K562 (cell line): ENCODE measurements at regions not wholly inside any gene's neighbourhood (a gene's known extent, or its start where the extent isn't known, plus 50 kb on each side); places are given as distances from the start of the nearest gene placed in this dataset.

Experiments used
- ATAC-seq: fragments of 200-7000 bp; cut with Tn5 transposase; 3 replicates; pipeline ENCODE4 v1.9.1; 2020; ENCODE audit warnings: moderate library complexity
- BruUV-seq: library from RNA; stranded (reverse); fragments of 400-500 nt; replicated peaks from 2 replicates; lab custom pipeline; 2021; lab: Mats Ljungman, UMichigan
- CTCF ChIA-PET: fragments of 300-600 bp; formaldehyde crosslinking; extraction: SDS; loops from one replicate; lab custom pipeline; 2021; ENCODE audit warnings: low intra/inter-chr PET ratio; lab: Yijun Ruan, JAX
- POLR2A ChIA-PET: fragments of 300-600, 350-650 bp; sonication (Branson Sonifier 250); formaldehyde crosslinking; extraction: SDS; loops from one replicate; lab custom pipeline; 2021; ENCODE audit warnings: antibody characterized with exemption, inconsistent platforms; lab: Yijun Ruan, JAX
- DNase-seq, 4 experiments: peaks; one replicate each; pipeline versions ENCODE4 v3.0.0 to v3.0.0-alpha.2; 2011 to 2018; ENCODE audit warnings: low spot score in 3 of 4, mixed read lengths in 3 of 4; ENCODE audit errors: extremely low read depth in 1 of 4
- FAIRE-seq: peaks from 2 replicates; lab custom pipeline; 2011; peaks lifted over from hg19 to GRCh38; lab: Jason Lieb, UNC
- H2AFZ ChIP-seq: 2 replicates; pipeline ENCODE4 v1.6.0; 2011; ENCODE audit warnings: low read depth, low read length, control low read depth, inconsistent platforms
- H3K27ac ChIP-seq: fragments of 200-600 bp; 3 replicates; pipeline ENCODE4 v1.8.0; 2011; ENCODE audit warnings: low read depth, mild to moderate bottlenecking, control low read depth, inconsistent platforms, low read length, moderate library complexity, mixed read lengths; ENCODE audit errors: extremely low read depth
- H3K27me3 ChIP-seq, 2 experiments: fragments of 300-600 bp in 1 of 2; 2 replicates in 1 of 2; 3 replicates in 1 of 2; pipeline versions ENCODE4 v1.6.0 to v1.8.0; 2011; ENCODE audit warnings: inconsistent platforms in 2 of 2, low read length in 2 of 2, mild to moderate bottlenecking in 1 of 2, mixed read lengths in 1 of 2, moderate library complexity in 1 of 2; ENCODE audit not compliant: control insufficient read depth in 2 of 2, insufficient read depth in 2 of 2
- H3K36me3 ChIP-seq: fragments of 300-600 bp; 3 replicates; pipeline ENCODE4 v1.8.0; 2011; ENCODE audit warnings: mild to moderate bottlenecking, low read length, inconsistent platforms; ENCODE audit not compliant: control insufficient read depth, insufficient read depth
- H3K4me1 ChIP-seq, 2 experiments: fragments of 200-600 bp in 1 of 2; replicated peaks in 1 of 2; 2 replicates in 1 of 2; 3 replicates in 1 of 2; pipeline versions ENCODE4 v1.5.1 to v1.8.0; 2011; ENCODE audit warnings: inconsistent platforms in 2 of 2, low read length in 2 of 2, mild to moderate bottlenecking in 1 of 2, mixed read lengths in 1 of 2, moderate library complexity in 1 of 2; ENCODE audit not compliant: control insufficient read depth in 2 of 2, insufficient read depth in 2 of 2
- H3K4me2 ChIP-seq: 2 replicates; pipeline ENCODE4 v1.6.1; 2011; ENCODE audit warnings: low read length, control low read depth, inconsistent platforms, mixed read lengths; ENCODE audit not compliant: insufficient read depth
- H3K4me3 ChIP-seq: fragments of 200-600 bp; sonication (generic), shearing (Covaris generic); 2 replicates; pipeline ENCODE4 v1.5.1; 2016; ENCODE audit warnings: control low read depth, inconsistent platforms
- H3K79me2 ChIP-seq: fragments of 200-600 bp; 3 replicates; pipeline ENCODE4 v1.8.0; 2011; ENCODE audit warnings: low read length, inconsistent platforms; ENCODE audit not compliant: control insufficient read depth, insufficient read depth
- H3K9ac ChIP-seq, 2 experiments: 2 replicates each; pipeline versions ENCODE4 v1.6.0 to v1.6.1; 2011; ENCODE audit warnings: low read depth in 2 of 2, low read length in 2 of 2, control low read depth in 1 of 2, inconsistent platforms in 1 of 2, mild to moderate bottlenecking in 1 of 2, mixed read lengths in 1 of 2; ENCODE audit not compliant: insufficient read depth in 1 of 2
- H3K9me1 ChIP-seq: one replicate; pipeline ENCODE4 v1.6.0; 2011; ENCODE audit warnings: inconsistent platforms, mild to moderate bottlenecking, low read length, moderate library complexity; ENCODE audit not compliant: control insufficient read depth, insufficient read depth
- H3K9me3 ChIP-seq: replicated peaks from 2 replicates; pipeline ENCODE4 v1.5.1; 2011; ENCODE audit warnings: low read depth, low read length, inconsistent platforms; ENCODE audit not compliant: control insufficient read depth, insufficient read depth
- H4K20me1 ChIP-seq: replicated peaks from 2 replicates; pipeline ENCODE4 v1.6.1; 2011; ENCODE audit warnings: low read length, inconsistent platforms, mixed read lengths; ENCODE audit not compliant: control insufficient read depth, insufficient read depth
- CBX8 ChIP-seq: fragments of 200-600 bp; sonication (generic); IDR thresholded peaks from 2 replicates; pipeline ENCODE4 v1.6.1; 2012; ENCODE audit warnings: borderline replicate concordance, mixed run types, low read depth, mild to moderate bottlenecking, moderate library complexity, mixed read lengths, low read length, control low read depth, inconsistent platforms; ENCODE audit not compliant: poor library complexity, severe bottlenecking; ENCODE audit errors: extremely low read depth
- EGR1 ChIP-seq: fragments of 450-650 bp; conservative IDR thresholded peaks from 2 replicates; pipeline ENCODE4 v1.6.1; 2017; ENCODE audit warnings: mild to moderate bottlenecking
- HDGF ChIP-seq: fragments of 450-650 bp; IDR thresholded peaks from 2 replicates; pipeline ENCODE4 v1.6.1; 2016
- MAZ ChIP-seq, 2 experiments: fragments of 450-650 bp in 1 of 2; sonication (generic) in 1 of 2; formaldehyde crosslinking; IDR thresholded peaks in 1 of 2; conservative IDR thresholded peaks in 1 of 2; 2 replicates each; pipeline versions ENCODE4 v1.4.0 to v1.5.0; 2020; ENCODE audit warnings: mild to moderate bottlenecking in 1 of 2, missing genetic modification reagents in 1 of 2
- MECOM ChIP-seq: fragments of 250-450 bp; sonication (Bioruptor Pico); IDR thresholded peaks from 2 replicates; pipeline ENCODE4 v1.8.0; 2022; ENCODE audit warnings: inconsistent platforms
- MEF2D ChIP-seq: conservative IDR thresholded peaks from 2 replicates; pipeline ENCODE4 v1.6.1; 2016; ENCODE audit warnings: low read depth, missing genetic modification characterization, missing compliant biosample characterization
- POLR2AphosphoS2 ChIP-seq: IDR thresholded peaks from 2 replicates; pipeline ENCODE4 v1.6.1; 2012; ENCODE audit warnings: low read length, improper control_type of control experiment
- PTRF ChIP-seq: fragments of 450-650 bp; IDR thresholded peaks from 2 replicates; pipeline ENCODE4 v1.6.1; 2016; ENCODE audit warnings: mild to moderate bottlenecking, missing genetic modification characterization, missing compliant biosample characterization
- RAD51 ChIP-seq: fragments of 450-650 bp; IDR thresholded peaks from 2 replicates; pipeline ENCODE4 v1.7.1; 2016; ENCODE audit warnings: low read depth, mild to moderate bottlenecking, borderline replicate concordance
- WHSC1 ChIP-seq: IDR thresholded peaks from one replicate; pipeline ENCODE4 v1.6.1; 2012; ENCODE audit warnings: low read length, control low read depth, inconsistent platforms
- XRCC3 ChIP-seq: fragments of 450-650 bp; IDR thresholded peaks from 2 replicates; pipeline ENCODE4 v1.6.1; 2017; ENCODE audit warnings: mild to moderate bottlenecking, moderate library complexity
- ZNF354B ChIP-seq: fragments of 250-450 bp; sonication (Bioruptor Pico); IDR thresholded peaks from 2 replicates; pipeline ENCODE4 v1.4.0; 2020
- ZNF57 ChIP-seq: fragments of 450-650 bp; formaldehyde crosslinking; IDR thresholded peaks from 2 replicates; pipeline ENCODE4 v1.4.0; 2020; ENCODE audit warnings: mild to moderate bottlenecking, moderate library complexity
- ZNF76 ChIP-seq: fragments of 250-450 bp; sonication (Bioruptor Pico); IDR thresholded peaks from 2 replicates; pipeline ENCODE4 v1.4.0; 2020; ENCODE audit warnings: mild to moderate bottlenecking, moderate library complexity, borderline replicate concordance
- ZNF77 ChIP-seq: fragments of 250-450 bp; sonication (Bioruptor Pico); IDR thresholded peaks from 2 replicates; pipeline ENCODE4 v1.5.0; 2020
- WGBS: fragments of 100-300 bp; shearing (Covaris generic); methylation state at CpG from one replicate; pipeline ENCODE4 v1.1.6; 2016; ENCODE audit warnings: low coverage, mixed read lengths; ENCODE audit not compliant: insufficient coverage; ENCODE audit errors: missing lambda C conversion rate; 5-methylcytosine and 5-hydroxymethylcytosine counted together
- in situ Hi-C: fragments of 300-500 bp; cut with MboI; formaldehyde crosslinking; loops from 4 replicates; pipeline ENCODE4 v1.15.0; 2018; ENCODE audit warnings: inconsistent platforms, mixed read lengths
- intact Hi-C: fragments of 100-400 bp; cut with micrococcal nuclease; formaldehyde crosslinking; loops from 2 replicates; pipeline ENCODE4 v1.14.2; 2022
- TF ChIP-seq, protein P1 (sequence below): sonication (generic); formaldehyde crosslinking; IDR thresholded peaks from 2 replicates; pipeline ENCODE4 v1.8.0; 2023; ENCODE audit warnings: mild to moderate bottlenecking, missing genetic modification reagents
- TF ChIP-seq, protein P2 (sequence below): fragments of 250-450 bp; sonication (Bioruptor Pico); IDR thresholded peaks from 2 replicates; pipeline ENCODE4 v1.6.1; 2021; ENCODE audit warnings: mild to moderate bottlenecking
- TF ChIP-seq, protein P3 (sequence below): fragments of 250-450 bp; sonication (Bioruptor Pico); IDR thresholded peaks from 2 replicates; pipeline ENCODE4 v1.5.0; 2021; ENCODE audit warnings: mild to moderate bottlenecking, moderate library complexity

DNA sequence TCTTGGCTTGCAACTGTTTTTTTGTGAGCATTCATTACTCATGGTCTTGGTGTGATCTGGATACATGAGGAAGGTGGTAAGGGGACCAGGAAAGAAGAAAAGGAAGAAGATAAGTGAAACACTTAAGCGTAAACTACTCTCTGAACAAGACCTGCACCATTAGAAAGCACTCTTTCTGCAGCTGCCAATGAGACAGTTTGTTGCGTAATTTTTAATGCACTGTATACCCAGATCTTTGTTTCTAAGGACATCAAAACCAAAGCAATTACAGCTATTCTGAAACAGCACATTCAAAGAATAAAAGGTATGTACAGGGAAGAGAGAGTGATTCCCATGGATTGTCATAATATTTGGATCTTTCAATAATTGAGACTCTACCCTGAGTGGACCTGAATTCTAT lies 147.4 kb downstream of the BLID start:
- ATAC-seq, result no peak
- Histone ChIP-seq H3K27me3 (no peaks in the 10 kb centered on the region), H3K4me3 (no peak overlapping the region), H3K27ac (no peak overlapping the region), H3K9me1 (no peaks in the 10 kb centered on the region), H3K79me2 (no peaks in the 10 kb centered on the region), H2AFZ (no peak overlapping the region), H3K4me1 (no peaks in the 10 kb centered on the region)
- in situ Hi-C loops, result no loop called here
- no peak for FAIRE-seq
- DNase-seq, result no peak
- TF ChIP-seq CBX8 (no peak), MAZ (CRISPR knock-in tag; conservative IDR thresholded peaks at IDR 0.05 in 1 of 2, IDR thresholded peaks at IDR 0.05 in 1 of 2) (no peak), EGR1 (no peak), WHSC1 (no peak), MECOM (no peak), POLR2AphosphoS2 (no peak), MEF2D (tag) (no peak), ZNF77 (CRISPR knock-in tag) (no peak), PTRF (tag) (no peak), RAD51 (no peak), ZNF354B (CRISPR knock-in tag) (no peak), HDGF (no peak), ZNF57 (CRISPR knock-in tag) (no peak), XRCC3 (no peak), ZNF76 (CRISPR knock-in tag) (no peak)
- TF ChIP-seq, protein P1, sequence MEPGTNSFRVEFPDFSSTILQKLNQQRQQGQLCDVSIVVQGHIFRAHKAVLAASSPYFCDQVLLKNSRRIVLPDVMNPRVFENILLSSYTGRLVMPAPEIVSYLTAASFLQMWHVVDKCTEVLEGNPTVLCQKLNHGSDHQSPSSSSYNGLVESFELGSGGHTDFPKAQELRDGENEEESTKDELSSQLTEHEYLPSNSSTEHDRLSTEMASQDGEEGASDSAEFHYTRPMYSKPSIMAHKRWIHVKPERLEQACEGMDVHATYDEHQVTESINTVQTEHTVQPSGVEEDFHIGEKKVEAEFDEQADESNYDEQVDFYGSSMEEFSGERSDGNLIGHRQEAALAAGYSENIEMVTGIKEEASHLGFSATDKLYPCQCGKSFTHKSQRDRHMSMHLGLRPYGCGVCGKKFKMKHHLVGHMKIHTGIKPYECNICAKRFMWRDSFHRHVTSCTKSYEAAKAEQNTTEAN (CRISPR knock-in tag), result no peak
- TF ChIP-seq, protein P2, sequence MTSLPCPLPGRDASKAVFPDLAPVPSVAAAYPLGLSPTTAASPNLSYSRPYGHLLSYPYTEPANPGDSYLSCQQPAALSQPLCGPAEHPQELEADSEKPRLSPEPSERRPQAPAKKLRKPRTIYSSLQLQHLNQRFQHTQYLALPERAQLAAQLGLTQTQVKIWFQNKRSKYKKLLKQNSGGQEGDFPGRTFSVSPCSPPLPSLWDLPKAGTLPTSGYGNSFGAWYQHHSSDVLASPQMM (CRISPR knock-in tag), result no peak
- TF ChIP-seq, protein P3, sequence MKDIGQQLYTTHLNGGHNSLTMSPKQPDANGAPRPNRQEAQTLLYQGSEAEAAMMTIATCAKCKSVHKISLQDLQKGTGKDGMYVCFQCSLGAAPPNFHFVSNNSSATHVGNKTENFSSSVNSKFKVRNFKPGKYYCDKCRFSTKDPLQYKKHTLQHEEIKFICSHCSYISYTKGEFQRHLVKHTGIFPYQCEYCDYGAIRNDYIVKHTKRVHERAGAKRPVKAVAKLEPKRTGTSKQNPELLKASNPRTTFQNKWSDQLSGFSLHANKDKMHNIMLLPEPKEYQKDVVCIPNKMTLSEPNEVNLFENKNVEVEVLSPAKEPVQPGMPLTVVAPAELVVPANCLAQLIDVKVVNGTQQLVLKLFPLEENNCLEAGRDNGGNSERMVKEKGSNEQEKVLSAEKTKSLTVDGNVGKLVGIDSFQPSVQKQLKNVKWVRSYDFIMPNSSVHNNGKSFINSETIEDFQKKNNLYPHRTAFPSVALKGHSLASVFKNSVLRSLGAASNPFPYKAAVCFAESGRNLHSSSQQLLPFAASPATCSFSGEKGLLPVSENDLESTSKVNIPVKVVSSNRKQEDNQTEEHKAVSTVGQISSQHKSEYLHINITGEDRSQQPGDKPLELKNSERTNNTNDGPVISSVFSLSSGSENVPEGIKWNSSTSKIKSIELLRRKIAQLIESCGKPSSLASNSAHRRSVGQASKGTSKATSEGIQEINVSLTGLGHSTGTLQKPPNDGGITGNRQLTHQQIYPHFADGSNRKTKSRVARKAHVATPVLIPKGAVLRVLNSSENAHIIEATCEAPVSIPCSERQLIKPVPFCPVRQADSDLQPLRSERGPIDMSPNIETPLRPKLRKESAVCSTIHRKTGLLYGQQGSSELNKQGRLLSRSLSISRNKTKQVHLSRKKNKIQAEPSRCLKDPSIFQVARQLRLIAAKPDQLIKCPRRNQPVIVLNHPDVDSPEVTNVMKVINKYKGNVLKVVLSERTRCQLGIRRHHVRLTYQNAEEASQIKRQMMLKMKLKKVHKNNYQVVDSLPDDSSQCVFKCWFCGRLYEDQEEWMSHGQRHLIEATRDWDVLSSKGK, result no peak
- TF ChIP-seq, all 486 proteins: peak for 0
- 0 out of 2 replicates have a peak, but pooled peaks cover 2% of the 10 kb centered on the region for H3K9me3 ChIP-seq
- 0% methylated on average over 2 of the region's 2 CpGs for WGBS
- ChIA-PET CTCF (no interaction called here), POLR2A (no interaction called here)
- BruUV-seq, result no TSS peak
- H3K9ac ChIP-seq, result no peak overlapping the region
- no peaks in the 10 kb centered on the region for H3K36me3 ChIP-seq
- no peaks in the 10 kb centered on the region for H4K20me1 ChIP-seq
- H3K4me2 ChIP-seq, result no peak overlapping the region
- intact Hi-C loops, result no loop called here
